ENCODE measurements at regions not wholly inside any gene's neighbourhood (a gene's known extent, or its start where the extent isn't known, plus 50 kb on each side); places are given as distances from the start of the nearest gene placed in this dataset.

- Mint-ChIP-seq H3K27me3 (ENCODE audit: low read depth in 3 of 3) (peaks cover 0 to 5% (median 0%) of the 10 kb centered on the region in 3 donors), H3K4me1 (no peaks in the 10 kb centered on the region), H3K36me3 (no peaks in the 10 kb centered on the region), H3K4me3 (no peak overlapping the region), H3K27ac (no peak overlapping the region), H3K9me3 (no peaks in the 10 kb centered on the region)
- DNase-seq = no peak
Observed at GRCh38 chr3:3705090-3705775, 94.0 kb upstream of the LRRN1 start.

- H3K27me3 Mint-ChIP-seq (ENCODE audit: low read depth in 3 of 3) = peaks cover 0 to 2% (median 0%) of the 10 kb centered on the region in 3 donors
- H3K9me3 Mint-ChIP-seq = no peaks in the 10 kb centered on the region
- DNase-seq = no peak
- H3K27ac Mint-ChIP-seq = no peak overlapping the region
- H3K36me3 Mint-ChIP-seq = peaks cover 0 to 3% (median 0%) of the 10 kb centered on the region in 3 donors
- H3K4me1 Mint-ChIP-seq = no peaks in the 10 kb centered on the region
- H3K4me3 Mint-ChIP-seq = no peak overlapping the region
Observed at GRCh38 chr3:3701949-3702348, 97.3 kb upstream of the LRRN1 start.

GRCh38 chr3:3699816-3700633, 99.2 kb upstream of the LRRN1 start:
- Mint-ChIP-seq H3K4me1 (no peaks in the 10 kb centered on the region), H3K36me3 (peaks cover 0 to 3% (median 0%) of the 10 kb centered on the region in 3 donors), H3K27ac (no peak overlapping the region), H3K9me3 (peaks cover 0 to 3% (median 0%) of the 10 kb centered on the region in 6 donors), H3K27me3 (ENCODE audit: low read depth in 3 of 3) (peaks cover 0 to 2% (median 0%) of the 10 kb centered on the region in 3 donors), H3K4me3 (no peak overlapping the region)
- no peak for DNase-seq

DNA sequence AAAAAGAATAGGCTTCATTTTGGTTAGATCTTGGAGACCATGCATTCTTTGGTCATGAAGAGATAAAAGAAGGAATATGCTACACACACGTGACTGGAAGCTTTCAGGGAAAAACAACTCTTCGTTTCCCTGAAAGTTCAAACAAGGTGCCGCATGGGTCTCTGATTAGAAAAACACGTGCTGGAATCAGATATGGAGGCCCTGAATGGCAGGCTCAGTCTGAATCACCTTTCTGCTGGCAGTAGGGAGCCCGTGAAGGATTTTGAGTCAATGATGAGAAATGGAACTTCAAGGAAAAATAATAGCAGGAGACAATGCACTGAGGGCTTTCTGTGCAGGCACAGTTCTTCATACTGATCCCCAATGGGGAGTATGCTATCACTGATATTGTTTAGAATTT, 99.8 kb upstream of the LRRN1 start:
- H3K4me3 Mint-ChIP-seq = no peak overlapping the region
- no peaks in the 10 kb centered on the region for H3K4me1 Mint-ChIP-seq
- H3K27me3 Mint-ChIP-seq (ENCODE audit: low read depth in 3 of 3) = peaks cover 0 to 2% (median 0%) of the 10 kb centered on the region in 3 donors
- no peak for DNase-seq
- H3K36me3 Mint-ChIP-seq = peaks cover 0 to 3% (median 0%) of the 10 kb centered on the region in 3 donors
- H3K9me3 Mint-ChIP-seq = peaks cover 0 to 3% (median 0%) of the 10 kb centered on the region in 6 donors
- no peak overlapping the region for H3K27ac Mint-ChIP-seq

GRCh38 chr3:3696345-3696744, 102.9 kb upstream of the LRRN1 start:
- peaks cover 0 to 2% (median 0%) of the 10 kb centered on the region in 3 donors for H3K27me3 Mint-ChIP-seq (ENCODE audit: low read depth in 3 of 3)
- peaks cover 0 to 3% (median 0%) of the 10 kb centered on the region in 3 donors for H3K36me3 Mint-ChIP-seq
- H3K9me3 Mint-ChIP-seq = peaks cover 0 to 6% (median 0%) of the 10 kb centered on the region in 6 donors
- DNase-seq = no peak
- no peak overlapping the region for H3K4me3 Mint-ChIP-seq
- H3K27ac Mint-ChIP-seq = no peak overlapping the region
- no peaks in the 10 kb centered on the region for H3K4me1 Mint-ChIP-seq

DNA sequence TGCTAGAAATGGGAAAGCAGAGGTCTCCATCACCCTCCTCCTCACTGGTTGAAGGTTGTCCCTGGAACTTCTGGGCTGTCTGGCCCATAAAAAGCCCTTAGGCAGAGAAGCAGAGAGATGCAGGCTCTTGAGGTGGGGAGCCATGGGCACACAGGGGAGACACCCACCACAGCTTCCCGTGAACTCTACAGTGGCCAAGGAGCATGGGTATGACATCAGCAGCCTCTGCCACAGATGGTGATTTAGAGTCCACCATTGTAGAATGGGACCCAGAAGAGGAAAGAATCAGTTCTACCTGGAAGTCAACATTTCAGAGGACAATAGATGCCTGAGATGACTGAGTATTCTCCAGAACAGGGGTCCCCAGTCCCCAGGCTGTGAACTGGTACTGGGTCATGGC, 105.6 kb upstream of the LRRN1 start:
- no peak for DNase-seq
- peak overlapping the region in 1 of 5 donors; percentile 17 for H3K4me3 Mint-ChIP-seq

GRCh38 chr3:3689601-3690375, 109.4 kb upstream of the LRRN1 start:
- Mint-ChIP-seq H3K4me3 (no peak overlapping the region), H3K27me3 (ENCODE audit: low read depth in 3 of 3) (peaks cover 0 to 3% (median 0%) of the 10 kb centered on the region in 3 donors), H3K36me3 (peaks cover 0 to 4% (median 0%) of the 10 kb centered on the region in 3 donors), H3K4me1 (no peaks in the 10 kb centered on the region), H3K27ac (no peak overlapping the region), H3K9me3 (peaks cover 0 to 3% (median 0%) of the 10 kb centered on the region in 6 donors)
- no peak for DNase-seq

More for the DNA sequence above, 105.6 kb upstream of the LRRN1 start:
- H3K27ac Mint-ChIP-seq = peak overlapping the region in 1 of 6 donors; percentile 69
- no peaks in the 10 kb centered on the region for H3K27me3 Mint-ChIP-seq (ENCODE audit: low read depth in 3 of 3)
- H3K4me1 Mint-ChIP-seq = no peaks in the 10 kb centered on the region
- peaks cover 0 to 6% (median 0%) of the 10 kb centered on the region in 6 donors for H3K9me3 Mint-ChIP-seq
- H3K36me3 Mint-ChIP-seq = peaks cover 0 to under 1% (median 0%) of the 10 kb centered on the region in 3 donors

DNA sequence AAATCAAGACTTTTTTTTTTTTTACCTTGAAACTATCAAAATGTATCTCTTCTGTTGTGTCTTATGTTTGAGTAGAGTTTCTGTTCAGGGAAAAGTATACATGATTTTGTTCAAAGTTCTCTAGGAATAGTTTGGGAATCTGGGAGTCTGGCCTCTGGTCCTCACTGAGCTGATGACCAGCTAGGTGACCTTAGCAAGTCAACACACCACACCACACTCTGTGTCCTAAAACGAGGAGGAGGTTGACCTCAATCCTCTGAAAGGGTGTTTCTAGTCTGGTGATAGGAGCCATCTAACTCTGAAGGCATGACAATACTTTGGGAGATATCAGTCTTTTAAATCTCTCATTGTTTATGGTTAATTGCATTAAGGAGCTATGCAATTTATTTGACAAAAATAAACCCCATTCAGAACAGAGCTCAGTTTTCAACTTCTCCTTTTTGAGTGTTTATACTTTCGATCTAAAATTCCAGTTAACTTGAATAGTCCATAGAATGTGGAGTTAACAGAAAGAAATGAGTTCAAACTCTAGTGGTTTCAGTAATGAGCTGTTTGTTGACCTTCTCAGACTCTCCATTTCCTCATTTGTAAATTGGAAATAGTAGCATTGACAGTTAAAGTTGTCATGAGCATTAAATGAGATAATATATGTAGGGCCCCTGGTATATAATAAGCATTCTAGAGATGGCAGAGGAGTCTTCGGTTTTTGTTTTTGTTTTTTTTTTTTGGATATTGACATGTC, 112.2 kb upstream of the LRRN1 start:
- DNase-seq = no peak
- Mint-ChIP-seq H3K27me3 (ENCODE audit: low read depth in 3 of 3) (peaks cover 0 to 5% (median 0%) of the 10 kb centered on the region in 3 donors), H3K36me3 (peaks cover 0 to 4% (median 0%) of the 10 kb centered on the region in 3 donors), H3K4me1 (no peaks in the 10 kb centered on the region), H3K4me3 (no peak overlapping the region), H3K9me3 (no peaks in the 10 kb centered on the region), H3K27ac (no peak overlapping the region)

- DNase-seq = no peak
- Mint-ChIP-seq H3K36me3 (peaks cover 0 to 4% (median 0%) of the 10 kb centered on the region in 3 donors), H3K4me1 (no peaks in the 10 kb centered on the region), H3K27me3 (ENCODE audit: low read depth in 3 of 3) (peaks cover 0 to 5% (median 0%) of the 10 kb centered on the region in 3 donors), H3K4me3 (no peak overlapping the region), H3K9me3 (no peaks in the 10 kb centered on the region), H3K27ac (no peak overlapping the region)
Observed at GRCh38 chr3:3685721-3686120, 113.5 kb upstream of the LRRN1 start.

DNA sequence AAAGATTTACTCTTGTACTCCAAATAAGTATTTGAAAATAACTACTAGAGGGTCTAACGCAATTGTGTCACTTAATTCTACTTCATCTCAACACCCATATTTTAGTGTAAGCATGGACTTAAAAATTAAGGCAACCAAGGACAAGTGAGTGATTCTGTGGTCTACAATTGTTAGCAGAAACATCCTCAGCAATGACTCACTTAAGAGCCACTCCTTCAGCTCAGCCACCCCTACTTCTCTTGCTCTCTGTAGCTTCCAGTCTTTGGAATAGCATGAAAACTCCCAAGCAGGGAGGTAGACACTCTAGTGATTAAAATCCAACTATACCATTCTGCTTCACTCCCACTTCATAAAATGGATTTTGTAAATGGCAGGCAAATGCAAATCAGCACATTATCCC, 116.0 kb upstream of the LRRN1 start:
- H3K4me1 Mint-ChIP-seq = no peaks in the 10 kb centered on the region
- H3K4me3 Mint-ChIP-seq = no peak overlapping the region

GRCh38 chr3:3675801-3676200, 123.4 kb upstream of the LRRN1 start:
- no peak overlapping the region for H3K27ac Mint-ChIP-seq
- H3K27me3 Mint-ChIP-seq (ENCODE audit: low read depth in 3 of 3) = no peaks in the 10 kb centered on the region
- DNase-seq = no peak
- H3K9me3 Mint-ChIP-seq = peaks cover 0 to 1% (median 0%) of the 10 kb centered on the region in 6 donors
- no peak overlapping the region for H3K4me3 Mint-ChIP-seq
- H3K36me3 Mint-ChIP-seq = peaks cover 0 to 3% (median 0%) of the 10 kb centered on the region in 3 donors
- H3K4me1 Mint-ChIP-seq = no peaks in the 10 kb centered on the region

More for the DNA sequence above, 116.0 kb upstream of the LRRN1 start:
- Mint-ChIP-seq H3K9me3 (no peaks in the 10 kb centered on the region), H3K27ac (no peak overlapping the region), H3K36me3 (peaks cover 0 to 6% (median 0%) of the 10 kb centered on the region in 3 donors), H3K27me3 (ENCODE audit: low read depth in 3 of 3) (peaks cover 0 to 5% (median 0%) of the 10 kb centered on the region in 3 donors)
- no peak for DNase-seq

DNA sequence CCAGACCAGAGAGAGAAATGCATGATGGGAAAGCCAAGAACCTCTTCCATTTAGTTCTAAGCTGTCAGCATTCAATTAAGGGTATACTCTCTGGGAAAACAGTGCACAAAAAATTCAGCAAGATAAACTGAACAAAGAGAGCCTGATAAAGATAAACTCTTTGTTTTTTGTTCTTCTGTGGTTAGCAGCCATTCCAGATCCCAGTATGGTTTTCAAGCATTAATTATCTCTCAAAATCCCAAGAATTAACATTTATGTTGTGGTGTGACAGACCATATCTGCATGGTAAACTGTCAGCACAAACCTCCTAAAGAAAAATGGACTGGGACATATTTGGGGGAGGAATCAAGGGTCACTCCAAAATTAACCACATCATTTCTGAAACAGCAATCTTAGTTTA, 124.0 kb upstream of the LRRN1 start:
- Mint-ChIP-seq H3K27me3 (ENCODE audit: low read depth in 3 of 3) (no peaks in the 10 kb centered on the region), H3K27ac (no peak overlapping the region), H3K9me3 (peaks cover 0 to 2% (median 0%) of the 10 kb centered on the region in 6 donors), H3K4me1 (no peaks in the 10 kb centered on the region), H3K4me3 (no peak overlapping the region), H3K36me3 (peaks cover 0 to 3% (median 0%) of the 10 kb centered on the region in 3 donors)
- no peak for DNase-seq

DNA sequence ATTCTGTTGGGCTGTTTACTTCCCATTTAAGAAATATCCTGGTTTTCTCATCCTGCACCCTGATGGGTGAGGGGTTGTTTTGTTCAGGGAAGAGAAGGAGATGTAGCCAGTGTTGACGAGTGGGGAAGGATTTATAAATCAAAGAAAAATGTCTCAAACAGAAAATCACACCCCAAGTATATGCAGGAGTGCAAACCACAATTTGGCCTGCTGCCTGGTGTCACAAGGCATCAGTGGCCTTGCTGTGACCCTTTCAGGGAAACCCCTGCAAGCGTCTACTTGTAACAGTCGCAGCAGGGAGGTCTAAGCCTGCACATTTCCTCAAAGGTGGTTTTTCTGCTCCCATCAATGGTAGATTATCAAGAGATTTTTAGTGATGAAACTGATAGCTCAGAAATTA, 132.6 kb upstream of the LRRN1 start:
- Mint-ChIP-seq H3K27ac (peak overlapping the region in 5 of 6 donors; percentile 17 to 85 (median 72)), H3K27me3 (ENCODE audit: low read depth in 3 of 3) (peaks cover 0 to 4% (median 3%) of the 10 kb centered on the region in 3 donors), H3K36me3 (peaks cover 0 to 4% (median 2%) of the 10 kb centered on the region in 3 donors), H3K4me3 (peak overlapping the region; percentile 39 to 81 (median 49)), H3K4me1 (peaks cover 17 to 29% of the 10 kb centered on the region in 2 donors), H3K9me3 (peaks cover 0 to 5% (median 0%) of the 10 kb centered on the region in 6 donors)
- DNase-seq = peak; percentile 21 to 49 (median 48)

Data from immature natural killer cell (primary cell).